SJSA1 (cell line): ENCODE measurements at regions not wholly inside any gene's neighbourhood (a gene's known extent, or its start where the extent isn't known, plus 50 kb on each side); places are given as distances from the start of the nearest gene placed in this dataset.
"Not testable (repeated sequence)": the region's sequence is repeated elsewhere in the genome, so short reads cannot be mapped to it uniquely, and the experiment has no call there.

Source experiments
- DNase-seq, 2 experiments: peaks; one replicate each; pipeline ENCODE4 v3.0.0-alpha.2; 2015 to 2020; ENCODE audit warnings: low spot score in 2 of 2, low read depth in 1 of 2
- H3K27ac ChIP-seq: fragments of 250-450 bp; sonication (Bioruptor Pico); 2 replicates; pipeline ENCODE4 v1.5.1; 2020; ENCODE audit warnings: mild to moderate bottlenecking, moderate library complexity
- H3K27me3 ChIP-seq: fragments of 250-450 bp; sonication (Bioruptor Pico); replicated peaks from 2 replicates; pipeline ENCODE4 v1.5.1; 2020; ENCODE audit warnings: mild to moderate bottlenecking, moderate library complexity
- H3K36me3 ChIP-seq: fragments of 250-450 bp; sonication (Bioruptor Pico); 2 replicates; pipeline ENCODE4 v1.5.1; 2020; ENCODE audit warnings: mild to moderate bottlenecking
- H3K4me1 ChIP-seq: fragments of 250-450 bp; sonication (Bioruptor Pico); replicated peaks from 2 replicates; pipeline ENCODE4 v1.6.1; 2021; ENCODE audit warnings: mild to moderate bottlenecking
- H3K4me3 ChIP-seq: fragments of 250-450 bp; sonication (Bioruptor Pico); 2 replicates; pipeline ENCODE4 v1.5.1; 2020; ENCODE audit warnings: mild to moderate bottlenecking
- H3K9me3 ChIP-seq: fragments of 250-450 bp; sonication (Bioruptor Pico); replicated peaks from 2 replicates; pipeline ENCODE4 v1.5.1; 2020; ENCODE audit warnings: mild to moderate bottlenecking

- Histone ChIP-seq H3K4me1 (no peaks in the 10 kb centered on the region), H3K27me3 (no peaks in the 10 kb centered on the region), H3K36me3 (no peaks in the 10 kb centered on the region), H3K4me3 (no peak overlapping the region), H3K27ac (no peak overlapping the region), H3K9me3 (no peaks in the 10 kb centered on the region)
- DNase-seq = no peak
These were observed 177.3 kb upstream of the MBL2 start for GRCh38 chr10:52949899-52950298.

DNA sequence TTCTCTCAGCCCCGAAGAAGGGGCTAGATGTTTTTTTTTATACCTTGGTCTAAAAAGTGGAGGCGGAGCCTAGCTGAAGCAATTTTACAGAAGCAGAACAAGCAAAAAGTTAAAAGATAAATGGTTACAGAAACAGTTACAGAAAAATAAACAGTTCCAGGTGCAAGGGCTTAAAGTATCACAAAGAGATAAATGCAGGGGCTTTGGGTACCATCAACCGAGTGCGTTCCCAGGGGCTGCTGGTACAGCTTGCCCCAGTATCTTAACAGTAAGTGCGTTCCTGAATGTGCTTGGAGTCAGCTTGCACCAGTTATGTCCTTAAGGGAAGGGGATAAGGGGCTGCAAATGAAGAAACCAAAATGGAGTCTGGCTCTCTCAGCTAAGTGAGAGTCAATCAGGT, 173.9 kb upstream of the MBL2 start:
- no peaks in the 10 kb centered on the region for H3K9me3 ChIP-seq
- no peak for DNase-seq
- H3K27ac ChIP-seq = no peak overlapping the region

GRCh38 chr10:52945521-52945920, 172.9 kb upstream of the MBL2 start:
- not testable (repeated sequence) for H3K27me3 ChIP-seq, H3K4me3 ChIP-seq, H3K9me3 ChIP-seq, H3K27ac ChIP-seq, DNase-seq, H3K4me1 ChIP-seq, H3K36me3 ChIP-seq

More for the DNA sequence above, 173.9 kb upstream of the MBL2 start:
- H3K4me3 ChIP-seq = no peak overlapping the region
- H3K27me3 ChIP-seq = no peaks in the 10 kb centered on the region
- H3K36me3 ChIP-seq = no peaks in the 10 kb centered on the region
- H3K4me1 ChIP-seq = no peaks in the 10 kb centered on the region

GRCh38 chr10:52940921-52941320, 168.3 kb upstream of the MBL2 start:
- no peaks in the 10 kb centered on the region for H3K36me3 ChIP-seq
- H3K27ac ChIP-seq = no peak overlapping the region
- H3K4me1 ChIP-seq = no peaks in the 10 kb centered on the region
- no peak overlapping the region for H3K4me3 ChIP-seq
- H3K9me3 ChIP-seq = no peaks in the 10 kb centered on the region
- no peak for DNase-seq
- no peaks in the 10 kb centered on the region for H3K27me3 ChIP-seq

- Histone ChIP-seq H3K27me3 (no peaks in the 10 kb centered on the region), H3K4me1 (no peaks in the 10 kb centered on the region), H3K36me3 (no peaks in the 10 kb centered on the region), H3K9me3 (no peaks in the 10 kb centered on the region), H3K27ac (no peak overlapping the region), H3K4me3 (no peak overlapping the region)
- DNase-seq = no peak
These were observed 167.3 kb upstream of the MBL2 start for GRCh38 chr10:52939894-52940293.

DNA sequence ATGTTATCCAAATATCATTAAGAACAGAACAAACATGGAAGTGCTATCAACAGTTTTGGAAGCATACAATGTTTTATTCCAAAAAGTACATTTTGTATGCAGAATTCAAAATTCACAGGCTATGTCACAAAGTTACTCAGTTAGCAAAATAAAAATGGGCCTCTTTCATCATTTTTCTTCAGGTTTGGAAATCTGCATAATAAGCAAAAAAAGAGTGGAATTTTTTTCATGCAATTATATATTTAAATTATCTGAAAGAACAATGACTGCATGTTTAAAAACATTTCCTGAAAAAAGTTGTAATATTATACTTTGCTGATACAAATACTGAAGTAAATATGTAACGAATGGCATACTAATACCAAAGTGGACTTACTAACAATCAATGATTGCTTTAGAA, 161.2 kb upstream of the MBL2 start:
- H3K27ac ChIP-seq = no peak overlapping the region
- no peak overlapping the region for H3K4me3 ChIP-seq
- no peaks in the 10 kb centered on the region for H3K36me3 ChIP-seq
- H3K9me3 ChIP-seq = no peaks in the 10 kb centered on the region
- no peaks in the 10 kb centered on the region for H3K27me3 ChIP-seq
- H3K4me1 ChIP-seq = no peaks in the 10 kb centered on the region
- no peak for DNase-seq

DNA sequence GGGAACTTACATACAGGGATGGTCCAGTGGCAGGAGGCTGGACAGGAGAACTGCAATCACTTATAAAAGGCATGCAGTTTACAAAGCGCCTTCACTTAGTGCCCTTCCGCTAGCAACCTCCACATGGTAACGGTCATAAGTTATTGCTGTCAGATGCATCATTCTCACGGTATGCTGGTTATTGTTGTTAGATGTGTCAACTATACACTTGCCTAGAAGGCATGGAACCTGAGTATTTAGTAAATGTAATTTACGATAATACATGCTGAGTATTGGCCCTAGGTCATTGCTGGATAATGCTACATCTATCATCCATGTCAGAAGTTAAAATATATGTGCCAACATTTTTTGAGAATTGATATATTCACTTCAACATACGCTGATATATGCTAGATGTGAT, 155.1 kb upstream of the MBL2 start:
- no peak overlapping the region for H3K4me3 ChIP-seq
- H3K9me3 ChIP-seq = no peaks in the 10 kb centered on the region
- no peaks in the 10 kb centered on the region for H3K27me3 ChIP-seq
- no peaks in the 10 kb centered on the region for H3K36me3 ChIP-seq
- no peak for DNase-seq
- no peak overlapping the region for H3K27ac ChIP-seq
- no peaks in the 10 kb centered on the region for H3K4me1 ChIP-seq

DNA sequence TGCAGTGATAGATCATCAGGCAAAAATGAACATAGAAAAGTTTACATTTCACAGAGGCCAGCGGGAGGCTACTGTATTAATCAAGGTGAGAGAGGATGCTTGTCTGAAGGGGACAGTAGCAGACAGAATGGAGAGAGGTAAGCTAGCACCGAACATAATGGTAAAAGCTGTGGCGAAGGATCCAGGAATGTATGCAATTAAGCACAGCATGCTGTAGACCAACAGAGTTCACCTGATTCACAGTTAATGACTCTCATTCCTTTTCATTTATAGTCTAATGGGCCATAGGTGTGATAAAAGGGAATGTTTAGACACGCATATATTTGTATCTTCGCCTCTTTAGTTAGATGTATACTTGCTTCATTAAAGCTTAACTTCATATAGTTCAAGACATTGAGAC, 150.9 kb upstream of the MBL2 start:
- Histone ChIP-seq H3K9me3 (no peaks in the 10 kb centered on the region), H3K27me3 (no peaks in the 10 kb centered on the region), H3K4me1 (no peaks in the 10 kb centered on the region), H3K27ac (no peak overlapping the region), H3K4me3 (no peak overlapping the region), H3K36me3 (no peaks in the 10 kb centered on the region)
- no peak for DNase-seq

DNA sequence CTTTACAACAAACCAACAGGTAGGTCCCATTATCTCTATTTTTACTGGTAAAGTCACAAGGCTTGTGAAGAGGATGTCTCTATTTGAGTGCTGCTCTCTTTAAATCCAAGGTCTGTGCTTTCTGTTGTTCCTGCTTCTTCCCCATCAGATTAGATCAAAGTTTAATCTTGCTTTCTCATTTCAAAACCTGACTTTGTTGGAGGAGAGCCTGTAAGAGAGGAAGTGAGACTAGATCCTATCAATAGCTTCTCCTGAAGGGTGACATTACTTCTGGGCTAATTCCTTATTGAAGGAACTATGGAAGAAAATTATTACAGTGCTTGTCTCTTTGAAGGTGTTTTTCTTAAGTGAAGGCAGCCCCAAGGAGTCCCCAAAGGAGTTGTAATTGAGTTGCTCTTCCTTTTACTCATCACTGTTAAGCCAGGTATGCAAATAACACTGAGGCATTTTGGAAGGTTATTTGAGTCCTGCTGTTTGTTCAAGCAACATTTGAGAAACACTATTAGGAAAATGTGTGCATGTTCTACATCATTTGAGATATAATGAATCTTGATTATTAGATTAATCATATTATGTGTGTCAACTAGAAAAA, 146.2 kb upstream of the MBL2 start:
- no peak overlapping the region for H3K4me3 ChIP-seq
- H3K27ac ChIP-seq = no peak overlapping the region
- H3K27me3 ChIP-seq = no peaks in the 10 kb centered on the region
- no peaks in the 10 kb centered on the region for H3K4me1 ChIP-seq
- no peak for DNase-seq
- H3K36me3 ChIP-seq = no peaks in the 10 kb centered on the region
- no peaks in the 10 kb centered on the region for H3K9me3 ChIP-seq

DNA sequence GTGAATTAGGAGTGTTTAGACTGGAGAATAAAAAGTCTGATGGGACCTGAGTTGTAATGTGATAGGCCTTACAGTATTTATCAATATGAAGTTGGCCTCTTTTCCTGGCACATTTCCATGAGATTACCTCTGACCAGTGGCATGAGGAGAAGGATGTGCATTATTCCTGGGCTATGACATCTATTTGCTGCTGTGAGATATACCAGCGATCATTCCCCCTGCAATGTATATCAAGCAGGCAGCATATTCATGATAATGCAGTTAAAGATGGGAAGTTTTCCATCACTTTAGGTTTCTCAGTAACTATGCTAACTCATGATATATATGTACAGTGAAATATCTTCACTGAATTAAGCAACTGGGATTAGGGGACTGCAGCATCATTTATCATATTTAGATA, 142.8 kb upstream of the MBL2 start:
- Histone ChIP-seq H3K27me3 (no peaks in the 10 kb centered on the region), H3K9me3 (no peaks in the 10 kb centered on the region), H3K27ac (no peak overlapping the region), H3K36me3 (no peaks in the 10 kb centered on the region), H3K4me1 (no peaks in the 10 kb centered on the region), H3K4me3 (no peak overlapping the region)
- no peak for DNase-seq

DNA sequence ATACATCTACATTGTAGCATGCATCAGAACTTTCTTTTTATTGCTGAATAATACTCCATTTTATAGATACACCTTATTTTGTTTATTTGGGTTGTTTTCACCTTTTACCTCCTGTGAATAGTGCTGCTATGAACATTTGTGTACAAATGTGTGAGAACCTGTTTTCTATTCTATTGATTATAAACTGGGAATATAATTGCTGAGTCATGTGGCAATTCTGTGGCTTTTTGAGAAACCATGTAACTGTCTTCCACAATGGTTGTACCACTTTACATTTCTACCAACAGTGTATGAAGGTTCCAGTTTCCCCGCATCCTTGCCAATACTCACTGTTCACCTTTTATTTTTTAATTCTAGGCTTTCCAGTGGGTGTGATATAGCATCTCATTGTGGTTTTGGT, 138.6 kb upstream of the MBL2 start:
- H3K4me3 ChIP-seq = no peak overlapping the region
- H3K9me3 ChIP-seq = no peaks in the 10 kb centered on the region
- DNase-seq = no peak
- H3K27me3 ChIP-seq = no peaks in the 10 kb centered on the region
- no peak overlapping the region for H3K27ac ChIP-seq
- no peaks in the 10 kb centered on the region for H3K36me3 ChIP-seq
- no peaks in the 10 kb centered on the region for H3K4me1 ChIP-seq

GRCh38 chr10:52908478-52908877, 135.9 kb upstream of the MBL2 start:
- no peaks in the 10 kb centered on the region; the same call in 1 of the 2 replicates for H3K9me3 ChIP-seq
- DNase-seq = no peak
- no peak overlapping the region for H3K27ac ChIP-seq
- no peaks in the 10 kb centered on the region for H3K36me3 ChIP-seq
- H3K27me3 ChIP-seq = peaks cover 4% of the 10 kb centered on the region; the same call in 1 of the 2 replicates
- H3K4me1 ChIP-seq = no peaks in the 10 kb centered on the region
- H3K4me3 ChIP-seq = no peak overlapping the region

DNA sequence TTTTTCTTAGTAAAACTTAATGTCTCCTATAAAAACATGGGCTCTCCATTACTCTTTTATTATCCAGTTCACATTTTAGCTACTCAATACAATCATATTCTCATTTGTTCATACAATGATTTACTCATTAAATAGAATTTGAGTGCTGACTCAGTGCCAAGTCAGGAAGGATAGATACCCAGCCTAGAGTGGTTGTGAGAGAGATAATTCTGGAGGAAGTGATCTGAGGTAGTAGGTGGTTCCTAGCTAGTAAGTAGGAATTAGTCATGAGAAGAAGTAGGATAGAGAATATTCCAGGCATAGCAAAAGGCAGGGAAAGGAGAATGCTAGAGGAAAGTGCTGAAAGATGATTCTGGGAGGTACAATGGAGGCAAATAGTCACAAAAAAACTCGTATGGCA, 133.5 kb upstream of the MBL2 start:
- H3K27me3 ChIP-seq = peaks cover 4% of the 10 kb centered on the region; the same call in 1 of the 2 replicates
- no peak overlapping the region for H3K4me3 ChIP-seq
- no peaks in the 10 kb centered on the region for H3K36me3 ChIP-seq
- no peak overlapping the region for H3K27ac ChIP-seq
- H3K4me1 ChIP-seq = no peaks in the 10 kb centered on the region
- no peaks in the 10 kb centered on the region; the same call in 1 of the 2 replicates for H3K9me3 ChIP-seq
- no peak for DNase-seq

DNA sequence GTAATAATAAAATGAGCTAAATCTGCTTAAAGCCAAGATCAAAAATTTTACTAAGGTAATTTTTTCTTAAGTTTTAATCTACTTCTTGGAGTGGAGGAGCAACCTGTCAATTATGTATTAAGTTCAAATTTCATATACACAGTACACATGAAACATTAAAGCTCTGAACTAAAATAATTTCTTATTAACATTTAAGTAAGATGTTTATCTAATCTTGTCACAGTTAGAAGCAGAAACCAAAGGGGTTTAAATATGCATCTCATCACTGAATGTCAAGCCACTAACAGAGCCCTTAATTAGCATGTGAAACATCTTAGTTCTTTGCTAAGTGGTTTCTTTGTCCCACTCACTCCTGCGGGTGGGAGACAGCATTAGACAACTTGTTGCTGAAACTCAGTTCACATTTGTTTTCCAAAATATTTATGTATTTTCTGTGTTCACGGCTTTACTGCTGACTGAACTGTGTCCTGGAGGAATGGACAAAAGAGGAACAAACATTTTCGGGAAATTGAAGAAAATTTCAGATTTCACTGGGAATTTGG, 130.9 kb upstream of the MBL2 start:
- Histone ChIP-seq H3K27ac (no peak overlapping the region), H3K27me3 (peaks cover 4% of the 10 kb centered on the region; the same call in 1 of the 2 replicates), H3K36me3 (no peaks in the 10 kb centered on the region), H3K9me3 (no peaks in the 10 kb centered on the region; the same call in 1 of the 2 replicates), H3K4me3 (no peak overlapping the region), H3K4me1 (no peaks in the 10 kb centered on the region)
- no peak for DNase-seq

DNA sequence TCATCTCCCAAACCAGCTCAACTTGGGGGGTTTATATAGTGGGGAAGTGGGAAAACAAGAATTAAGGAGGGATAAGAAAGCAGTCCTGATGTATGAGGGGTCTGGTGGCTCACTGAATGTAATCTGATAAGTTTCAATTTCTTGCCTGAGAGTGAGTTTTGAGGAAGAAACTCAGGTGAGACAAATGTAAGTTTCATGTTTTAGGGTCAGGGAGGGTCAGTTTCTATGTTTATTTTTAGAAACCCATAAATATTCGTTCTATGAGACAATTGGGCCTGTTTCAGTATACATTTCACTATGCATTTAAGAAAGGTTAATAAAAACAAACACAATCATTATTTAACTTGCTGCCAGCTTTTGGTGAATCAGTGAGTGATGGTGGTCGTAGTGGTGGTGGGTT, 128.0 kb upstream of the MBL2 start:
- peaks cover 4% of the 10 kb centered on the region; the same call in 1 of the 2 replicates for H3K27me3 ChIP-seq
- DNase-seq = no peak
- H3K36me3 ChIP-seq = no peaks in the 10 kb centered on the region
- H3K4me3 ChIP-seq = no peak overlapping the region
- no peak overlapping the region for H3K27ac ChIP-seq
- H3K9me3 ChIP-seq = no peaks in the 10 kb centered on the region; the same call in 1 of the 2 replicates
- no peaks in the 10 kb centered on the region for H3K4me1 ChIP-seq
